HG02981 (cell line): ENCODE measurements at regions not wholly inside any gene's neighbourhood (a gene's known extent, or its start where the extent isn't known, plus 50 kb on each side); places are given as distances from the start of the nearest gene placed in this dataset.
A peak's percentile ranks its signal among the peaks of the same experiment; 100 is the strongest.
"Not testable (repeated sequence)": the region's sequence is repeated elsewhere in the genome, so short reads cannot be mapped to it uniquely, and the experiment has no call there.

Experiments used
- ATAC-seq: cut with Tn5 transposase; IDR thresholded peaks from one replicate; pipeline ENCODE4 v1.9.1; 2021; ENCODE audit warnings: mild to moderate bottlenecking, moderate library complexity; ENCODE audit not compliant: unreplicated experiment

DNA sequence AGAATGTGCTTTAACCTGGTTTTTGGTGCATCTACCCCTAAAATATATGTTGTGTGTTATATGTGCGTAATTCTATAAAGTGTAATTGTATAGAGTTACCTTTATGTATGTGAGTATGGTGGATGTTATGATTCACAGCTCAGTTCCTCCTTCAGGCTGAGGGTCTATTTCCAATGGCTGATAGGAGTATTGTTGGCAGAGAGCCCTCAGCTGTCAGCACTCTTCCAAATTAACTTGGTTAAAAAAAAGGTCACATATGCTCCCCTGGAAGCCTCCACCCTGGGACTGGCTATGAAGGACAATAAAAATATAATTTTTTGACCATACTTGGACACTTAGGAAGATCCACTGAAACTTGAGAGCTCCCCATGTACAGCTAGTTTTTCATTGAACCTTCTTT is 250.4 kb upstream of the CDH12 start:
- ATAC-seq = no peak

DNA sequence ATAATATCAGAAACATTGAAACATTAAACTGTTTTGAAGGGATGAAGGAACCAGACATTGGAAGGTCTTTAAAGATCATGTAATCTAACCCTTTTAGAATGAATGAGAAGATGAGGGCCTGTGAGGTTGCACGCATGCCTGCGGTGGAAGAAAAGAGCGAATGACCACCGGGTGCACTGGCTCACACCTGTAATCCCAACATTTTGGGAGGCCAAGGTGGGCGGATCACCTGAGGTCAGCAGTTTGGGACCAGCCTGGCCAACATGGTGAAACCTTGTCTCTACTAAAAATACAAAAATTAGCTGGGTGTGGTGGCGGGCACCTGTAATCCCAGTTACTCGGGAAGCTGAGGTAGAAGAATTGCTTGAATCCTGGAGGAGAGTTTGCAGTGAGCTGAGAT is 242.3 kb upstream of the CDH12 start:
- not testable (repeated sequence) for ATAC-seq

- no peak for ATAC-seq
Measured at GRCh38 chr5:23089286-23089685, 236.1 kb upstream of the CDH12 start.

GRCh38 chr5:23084815-23085214 is 231.7 kb upstream of the CDH12 start:
- ATAC-seq = no peak

DNA sequence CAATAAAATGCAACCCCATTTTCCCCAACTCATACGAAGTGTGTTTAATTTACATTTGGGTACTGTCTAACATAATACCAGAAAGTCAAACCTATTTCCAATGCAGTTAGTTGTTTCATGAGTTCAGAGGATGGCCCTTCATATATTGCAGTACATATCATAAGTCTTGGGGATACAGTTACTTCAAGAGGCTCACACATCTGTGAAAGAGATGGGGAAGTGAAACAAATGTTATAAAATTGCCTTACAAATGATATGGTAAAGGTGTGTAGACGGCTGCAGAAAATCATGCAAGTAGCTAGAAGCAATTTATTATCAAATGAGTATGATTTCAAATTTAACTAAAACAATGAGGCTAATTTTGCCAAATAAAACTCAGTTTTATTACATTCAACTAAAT is 219.0 kb upstream of the CDH12 start:
- ATAC-seq = no peak

GRCh38 chr5:23071682-23072081 is 218.5 kb upstream of the CDH12 start:
- no peak for ATAC-seq

DNA sequence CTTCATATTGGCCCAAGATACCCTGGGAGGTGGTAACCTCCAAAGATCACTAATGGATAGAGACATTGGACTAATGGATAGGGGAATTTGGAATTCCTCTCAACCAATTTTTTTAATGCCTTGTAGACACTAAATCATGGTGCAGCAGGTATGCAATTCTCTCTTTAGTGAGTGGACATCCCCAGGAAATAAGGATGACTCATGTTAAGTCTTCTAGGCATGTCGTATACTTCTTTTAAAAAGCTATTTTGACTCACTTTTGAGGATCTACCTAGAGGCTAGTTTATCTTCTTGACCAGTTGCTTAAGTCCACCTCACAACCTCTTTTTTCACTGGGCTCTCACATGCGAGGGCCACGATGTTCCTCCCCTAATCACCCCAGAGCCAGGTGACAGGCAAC is 211.6 kb upstream of the CDH12 start:
- no peak for ATAC-seq

DNA sequence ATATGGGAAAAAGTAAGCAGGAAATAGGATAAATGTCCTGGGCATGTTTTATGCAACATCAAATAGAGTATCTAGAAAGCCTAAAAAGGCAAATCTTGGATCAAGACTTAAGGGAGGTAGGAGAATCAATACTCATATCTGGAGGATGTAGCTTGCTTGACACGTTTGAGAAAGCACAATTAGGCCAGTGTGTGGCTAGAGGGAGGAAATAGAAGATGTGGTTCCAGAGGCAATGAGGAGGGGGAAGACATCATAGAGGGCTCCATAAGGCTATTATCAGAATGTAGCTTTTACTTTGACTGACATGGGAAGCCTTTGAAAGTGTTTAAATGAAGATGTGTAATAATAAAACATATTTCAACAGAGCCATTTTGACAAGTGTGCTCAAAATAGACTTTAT is 200.7 kb upstream of the CDH12 start:
- ATAC-seq = no peak

DNA sequence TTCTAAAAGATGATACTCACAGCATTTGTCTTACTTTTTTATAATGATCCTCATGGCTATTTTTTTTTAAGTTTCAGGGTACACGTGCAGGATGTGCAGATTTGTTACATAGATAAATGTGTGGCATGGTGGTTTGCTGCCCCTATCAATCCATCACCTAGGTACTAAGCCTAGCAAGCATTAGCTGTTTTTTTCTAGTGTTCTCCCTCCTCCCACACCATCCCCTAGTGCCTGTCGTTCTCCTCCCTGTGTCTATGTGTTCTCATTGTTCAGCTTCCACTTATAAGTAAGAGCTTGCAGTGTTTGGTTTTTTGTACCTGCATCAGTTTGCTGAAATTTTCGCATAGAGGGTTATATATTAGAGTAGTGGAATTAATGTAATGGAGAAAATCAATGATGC is 189.1 kb upstream of the CDH12 start:
- no peak for ATAC-seq

DNA sequence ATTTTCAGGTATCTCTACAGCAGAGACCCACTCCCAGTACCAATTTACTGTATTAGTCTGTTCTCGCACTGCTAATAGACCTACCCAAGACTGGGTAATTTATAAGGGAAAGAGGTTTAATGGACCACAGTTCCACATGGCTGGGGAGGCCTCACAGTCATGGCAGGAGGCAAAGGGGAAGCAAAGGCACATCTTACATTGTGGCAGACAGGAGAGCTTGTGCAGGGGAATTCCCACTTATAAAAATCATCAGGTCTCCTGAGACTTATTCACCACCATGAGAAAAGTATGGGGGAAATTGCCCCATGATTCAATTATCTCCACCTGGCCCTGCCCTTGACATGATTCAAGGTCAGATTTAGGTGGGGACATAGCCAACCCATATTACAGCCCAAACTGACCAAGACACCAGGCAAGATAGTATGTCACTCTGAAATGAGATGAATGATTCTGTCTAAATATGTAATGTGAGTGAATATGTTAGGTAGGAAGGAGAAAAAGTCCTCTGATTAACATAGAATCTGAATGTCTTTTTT is 182.5 kb upstream of the CDH12 start:
- ATAC-seq = no peak

DNA sequence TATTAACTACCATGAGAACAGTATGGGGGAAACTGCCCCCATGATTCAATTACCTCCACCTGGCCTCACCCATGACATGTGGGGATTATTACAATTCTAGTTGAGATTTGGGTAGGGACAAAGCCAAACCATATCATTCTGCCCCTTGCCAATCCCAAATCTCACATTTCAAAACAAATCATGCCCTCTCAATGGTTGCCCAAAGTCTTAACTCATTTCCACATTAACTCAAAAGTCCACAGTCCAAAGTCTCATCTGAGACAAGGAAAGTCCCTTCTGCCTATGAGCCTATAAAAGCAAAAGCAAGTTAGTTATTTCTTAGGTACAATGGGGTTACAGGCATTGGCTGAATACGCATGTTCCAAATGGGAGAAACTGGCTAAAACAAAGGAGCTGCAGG is 180.7 kb upstream of the CDH12 start:
- no peak for ATAC-seq

GRCh38 chr5:23029290-23029689 is 176.1 kb upstream of the CDH12 start:
- ATAC-seq = no peak

- ATAC-seq = no peak
Measured at GRCh38 chr5:23028445-23029021, 175.4 kb upstream of the CDH12 start.

DNA sequence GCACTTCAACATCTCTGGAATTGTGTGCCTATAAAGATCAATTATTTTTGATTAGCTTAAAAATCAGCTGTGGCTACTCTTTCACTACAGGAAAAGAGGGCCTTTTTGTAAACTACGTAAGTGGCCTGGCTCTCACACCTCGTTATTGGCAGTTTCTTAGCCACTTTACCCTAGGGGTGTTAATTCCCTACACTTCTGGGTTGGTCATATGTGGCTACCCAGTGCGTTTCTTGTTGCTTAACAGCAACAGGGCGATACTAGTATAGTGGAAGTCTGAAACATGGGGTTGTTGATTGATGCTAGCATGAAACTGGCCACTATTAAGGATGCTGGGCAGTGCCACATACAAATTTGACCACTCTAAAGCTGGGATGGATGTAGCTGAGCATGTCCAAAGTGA is 174.7 kb upstream of the CDH12 start:
- ATAC-seq = no peak

DNA sequence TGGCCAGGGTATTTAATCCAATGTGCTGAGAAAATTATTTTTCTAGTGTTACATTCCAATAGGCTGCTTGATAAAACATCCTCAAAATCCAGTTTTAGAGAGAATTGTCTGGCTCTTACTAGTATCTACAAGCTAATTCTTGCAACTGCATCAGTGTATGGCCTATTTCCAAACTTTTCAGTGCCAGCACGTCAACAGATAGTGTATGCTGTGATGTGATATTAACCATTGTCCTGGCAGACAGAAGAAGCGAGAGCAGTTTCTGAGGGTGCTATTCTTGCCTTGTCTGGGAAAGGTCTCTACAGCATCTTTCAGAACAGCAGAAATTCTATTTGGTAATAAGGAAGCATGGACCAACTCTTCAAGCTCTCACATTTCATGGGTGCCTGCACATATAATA is 174.2 kb upstream of the CDH12 start:
- ATAC-seq = no peak

DNA sequence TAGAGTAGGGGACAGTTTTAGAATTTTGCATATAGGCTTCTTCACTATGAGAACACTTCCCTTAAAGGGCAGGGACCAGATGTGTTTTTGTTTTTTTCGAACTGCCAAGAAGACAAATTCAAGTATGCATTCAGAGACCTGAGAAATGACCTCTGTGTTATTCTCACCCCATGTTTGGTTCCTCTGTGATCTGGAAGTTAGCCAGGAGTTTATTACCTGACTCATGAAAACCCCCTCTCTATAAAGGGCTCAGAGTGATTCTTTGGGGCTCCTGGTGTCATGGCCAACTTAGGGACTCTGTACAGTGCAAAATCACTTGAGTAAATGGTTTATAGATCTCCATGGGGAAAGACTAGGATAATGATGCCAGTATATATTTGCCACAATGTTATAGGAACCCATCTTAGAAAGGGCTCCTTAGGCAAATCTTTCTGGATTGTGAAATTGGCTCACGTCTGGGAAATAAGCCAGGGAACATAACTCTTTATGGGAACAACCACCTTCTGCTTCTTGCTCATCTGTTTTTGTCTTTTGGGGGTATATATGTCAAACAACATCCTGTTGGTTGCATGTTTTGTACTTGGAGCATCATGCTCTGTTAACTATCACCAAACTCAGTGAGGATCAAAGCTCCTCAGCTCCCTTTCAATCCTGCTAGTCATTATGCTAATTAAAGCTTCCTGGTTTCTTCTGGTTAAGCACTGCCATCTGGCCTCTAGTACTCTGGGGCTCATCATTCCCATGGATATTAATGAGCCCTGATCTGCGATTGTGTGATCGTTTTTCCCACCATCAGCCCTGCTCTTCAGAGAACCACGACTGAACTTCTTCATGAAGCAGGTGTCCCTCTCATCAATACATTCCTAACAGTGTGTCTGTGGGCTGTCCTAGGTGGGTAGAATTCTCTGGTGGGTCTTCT is 173.4 kb upstream of the CDH12 start:
- ATAC-seq = no peak

GRCh38 chr5:23025629-23026233 is 172.6 kb upstream of the CDH12 start:
- ATAC-seq = no peak

DNA sequence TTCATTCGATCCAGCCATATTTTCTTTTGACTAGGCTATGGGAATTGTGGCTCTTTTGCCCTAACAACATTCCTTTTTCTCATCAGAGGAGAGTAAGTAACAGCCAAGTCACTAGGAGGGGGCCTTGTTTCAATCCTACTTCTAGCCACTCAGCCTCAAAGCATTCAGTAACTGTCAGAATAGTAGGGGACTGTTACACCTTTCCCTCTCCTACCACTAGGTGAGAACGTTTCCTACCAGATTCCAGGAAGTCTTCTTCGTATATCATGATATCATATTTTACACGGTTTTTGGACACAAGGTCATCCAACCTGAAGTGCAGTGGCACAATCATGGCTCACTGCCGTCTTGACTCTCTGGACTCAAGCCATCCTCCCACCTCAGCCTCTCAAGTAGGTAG is 171.3 kb upstream of the CDH12 start:
- no peak for ATAC-seq

DNA sequence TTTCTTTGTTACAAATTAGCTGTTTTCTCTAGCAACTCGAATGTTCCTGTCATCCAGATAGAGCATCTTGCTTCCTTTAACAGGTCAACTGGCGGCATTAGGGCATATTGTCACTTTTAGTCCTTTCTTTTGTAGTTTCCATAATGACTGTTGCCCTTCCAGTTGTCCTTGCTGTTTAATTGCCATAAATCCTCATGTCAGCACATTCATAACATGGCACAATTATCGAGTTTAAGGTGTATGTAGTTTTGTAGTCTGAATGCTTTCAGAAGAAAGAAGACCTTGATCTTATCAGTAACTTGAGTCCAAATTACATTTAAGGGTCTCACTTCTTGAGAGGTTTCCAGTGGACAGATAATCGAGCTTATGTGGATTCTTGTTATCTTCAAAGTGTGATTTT is 161.7 kb upstream of the CDH12 start:
- ATAC-seq = no peak

GRCh38 chr5:23014266-23014665 is 161.1 kb upstream of the CDH12 start:
- no peak for ATAC-seq

GRCh38 chr5:23013395-23013998 is 160.4 kb upstream of the CDH12 start:
- ATAC-seq = no peak

GRCh38 chr5:23012842-23013241 is 159.7 kb upstream of the CDH12 start:
- ATAC-seq = peak; percentile 75
